MV-4-11 (cell line): ENCODE measurements at regions not wholly inside any gene's neighbourhood (a gene's known extent, or its start where the extent isn't known, plus 50 kb on each side); places are given as distances from the start of the nearest gene placed in this dataset.

Experiments
- DNase-seq: peaks from one replicate; lab custom pipeline; 2025; lab: John Stamatoyannopoulos, UW

GRCh38 chr5:116695681-116696080 is 121.1 kb upstream of the SEMA6A start:
- DNase-seq: no peak

GRCh38 chr5:116686438-116686837 is 111.8 kb upstream of the SEMA6A start:
- DNase-seq: no peak

GRCh38 chr5:116685931-116686330 is 111.3 kb upstream of the SEMA6A start:
- no peak for DNase-seq

- no peak for DNase-seq
Measured at GRCh38 chr5:116685069-116685468, 110.4 kb upstream of the SEMA6A start.

GRCh38 chr5:116681334-116682013 is 106.9 kb upstream of the SEMA6A start:
- DNase-seq: no peak

- no peak for DNase-seq
Measured at GRCh38 chr5:116675626-116675910, 100.9 kb upstream of the SEMA6A start.

GRCh38 chr5:116674881-116675625 is 100.4 kb upstream of the SEMA6A start:
- no peak for DNase-seq

GRCh38 chr5:116673453-116673852 is 98.8 kb upstream of the SEMA6A start:
- no peak for DNase-seq

- no peak for DNase-seq
Measured at GRCh38 chr5:116672203-116672602, 97.6 kb upstream of the SEMA6A start.

GRCh38 chr5:116671211-116671736 is 96.7 kb upstream of the SEMA6A start:
- peak; percentile 63 for DNase-seq

GRCh38 chr5:116669261-116670031 is 94.8 kb upstream of the SEMA6A start:
- DNase-seq: no peak

GRCh38 chr5:116668390-116668789 is 93.8 kb upstream of the SEMA6A start:
- DNase-seq: no peak

GRCh38 chr5:116666901-116667300 is 92.3 kb upstream of the SEMA6A start:
- no peak for DNase-seq

GRCh38 chr5:116664988-116665387 is 90.4 kb upstream of the SEMA6A start:
- no peak for DNase-seq

- no peak for DNase-seq
Measured at GRCh38 chr5:116663081-116663480, 88.5 kb upstream of the SEMA6A start.

- no peak for DNase-seq
Measured at GRCh38 chr5:116661419-116661818, 86.8 kb upstream of the SEMA6A start.

GRCh38 chr5:116660929-116661328 is 86.3 kb upstream of the SEMA6A start:
- DNase-seq: no peak

- no peak for DNase-seq
Measured at GRCh38 chr5:116658830-116659229, 84.2 kb upstream of the SEMA6A start.

- no peak for DNase-seq
Measured at GRCh38 chr5:116658141-116658540, 83.5 kb upstream of the SEMA6A start.

- no peak for DNase-seq
Measured at GRCh38 chr5:116655431-116655830, 80.8 kb upstream of the SEMA6A start.

- no peak for DNase-seq
Measured at GRCh38 chr5:116654925-116655324, 80.3 kb upstream of the SEMA6A start.

GRCh38 chr5:116652903-116653302 is 78.3 kb upstream of the SEMA6A start:
- DNase-seq: no peak

GRCh38 chr5:116652196-116652729 is 77.6 kb upstream of the SEMA6A start:
- DNase-seq: no peak
